ENCODE measurements at regions not wholly inside any gene's neighbourhood (a gene's known extent, or its start where the extent isn't known, plus 50 kb on each side); places are given as distances from the start of the nearest gene placed in this dataset.

DNA sequence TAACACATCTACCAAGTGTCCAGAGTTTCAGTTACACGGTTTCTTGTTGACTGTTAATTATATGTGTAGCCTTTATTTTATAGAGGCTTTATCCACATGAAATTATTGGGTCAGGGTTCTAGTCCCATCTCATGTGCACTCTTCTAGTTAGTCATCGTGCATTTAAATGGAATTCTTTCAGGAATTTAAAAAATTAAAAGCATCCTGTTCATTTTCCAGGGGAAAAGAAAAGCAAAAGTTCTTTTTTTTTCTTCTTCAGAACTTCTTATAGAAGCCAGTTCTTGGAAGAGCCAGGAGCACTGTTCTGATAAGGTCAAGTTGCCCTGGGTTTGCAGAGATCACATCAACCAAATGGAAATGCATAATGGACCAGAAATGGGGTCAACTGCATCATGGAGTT lies 324.7 kb downstream of the INHBA start:
- TF ChIP-seq, protein P1, sequence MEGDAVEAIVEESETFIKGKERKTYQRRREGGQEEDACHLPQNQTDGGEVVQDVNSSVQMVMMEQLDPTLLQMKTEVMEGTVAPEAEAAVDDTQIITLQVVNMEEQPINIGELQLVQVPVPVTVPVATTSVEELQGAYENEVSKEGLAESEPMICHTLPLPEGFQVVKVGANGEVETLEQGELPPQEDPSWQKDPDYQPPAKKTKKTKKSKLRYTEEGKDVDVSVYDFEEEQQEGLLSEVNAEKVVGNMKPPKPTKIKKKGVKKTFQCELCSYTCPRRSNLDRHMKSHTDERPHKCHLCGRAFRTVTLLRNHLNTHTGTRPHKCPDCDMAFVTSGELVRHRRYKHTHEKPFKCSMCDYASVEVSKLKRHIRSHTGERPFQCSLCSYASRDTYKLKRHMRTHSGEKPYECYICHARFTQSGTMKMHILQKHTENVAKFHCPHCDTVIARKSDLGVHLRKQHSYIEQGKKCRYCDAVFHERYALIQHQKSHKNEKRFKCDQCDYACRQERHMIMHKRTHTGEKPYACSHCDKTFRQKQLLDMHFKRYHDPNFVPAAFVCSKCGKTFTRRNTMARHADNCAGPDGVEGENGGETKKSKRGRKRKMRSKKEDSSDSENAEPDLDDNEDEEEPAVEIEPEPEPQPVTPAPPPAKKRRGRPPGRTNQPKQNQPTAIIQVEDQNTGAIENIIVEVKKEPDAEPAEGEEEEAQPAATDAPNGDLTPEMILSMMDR (conservative IDR thresholded peaks at IDR 0.05; ENCODE audit: low read depth in 2 of 2) = no peak
- TF ChIP-seq, protein P2, sequence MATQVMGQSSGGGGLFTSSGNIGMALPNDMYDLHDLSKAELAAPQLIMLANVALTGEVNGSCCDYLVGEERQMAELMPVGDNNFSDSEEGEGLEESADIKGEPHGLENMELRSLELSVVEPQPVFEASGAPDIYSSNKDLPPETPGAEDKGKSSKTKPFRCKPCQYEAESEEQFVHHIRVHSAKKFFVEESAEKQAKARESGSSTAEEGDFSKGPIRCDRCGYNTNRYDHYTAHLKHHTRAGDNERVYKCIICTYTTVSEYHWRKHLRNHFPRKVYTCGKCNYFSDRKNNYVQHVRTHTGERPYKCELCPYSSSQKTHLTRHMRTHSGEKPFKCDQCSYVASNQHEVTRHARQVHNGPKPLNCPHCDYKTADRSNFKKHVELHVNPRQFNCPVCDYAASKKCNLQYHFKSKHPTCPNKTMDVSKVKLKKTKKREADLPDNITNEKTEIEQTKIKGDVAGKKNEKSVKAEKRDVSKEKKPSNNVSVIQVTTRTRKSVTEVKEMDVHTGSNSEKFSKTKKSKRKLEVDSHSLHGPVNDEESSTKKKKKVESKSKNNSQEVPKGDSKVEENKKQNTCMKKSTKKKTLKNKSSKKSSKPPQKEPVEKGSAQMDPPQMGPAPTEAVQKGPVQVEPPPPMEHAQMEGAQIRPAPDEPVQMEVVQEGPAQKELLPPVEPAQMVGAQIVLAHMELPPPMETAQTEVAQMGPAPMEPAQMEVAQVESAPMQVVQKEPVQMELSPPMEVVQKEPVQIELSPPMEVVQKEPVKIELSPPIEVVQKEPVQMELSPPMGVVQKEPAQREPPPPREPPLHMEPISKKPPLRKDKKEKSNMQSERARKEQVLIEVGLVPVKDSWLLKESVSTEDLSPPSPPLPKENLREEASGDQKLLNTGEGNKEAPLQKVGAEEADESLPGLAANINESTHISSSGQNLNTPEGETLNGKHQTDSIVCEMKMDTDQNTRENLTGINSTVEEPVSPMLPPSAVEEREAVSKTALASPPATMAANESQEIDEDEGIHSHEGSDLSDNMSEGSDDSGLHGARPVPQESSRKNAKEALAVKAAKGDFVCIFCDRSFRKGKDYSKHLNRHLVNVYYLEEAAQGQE (IDR thresholded peaks at IDR 0.05; ENCODE audit: unreplicated experiment) = no peak
- TF ChIP-seq EZH2phosphoT487 (IDR thresholded peaks at IDR 0.05; ENCODE audit: unreplicated experiment) (no peak), EZH2 (IDR thresholded peaks at IDR 0.05; ENCODE audit: low read depth, unreplicated experiment) (no peak), POLR2AphosphoS5 (IDR thresholded peaks at IDR 0.05; ENCODE audit: low read depth) (no peak), JUNB (IDR thresholded peaks at IDR 0.05; ENCODE audit: unreplicated experiment) (no peak), CREB1 (CRISPR knock-in tag; IDR thresholded peaks at IDR 0.05; ENCODE audit: low read depth) (no peak)

Measured in GM23338 (cell line).